GM19452 (cell line): ENCODE measurements at regions not wholly inside any gene's neighbourhood (a gene's known extent, or its start where the extent isn't known, plus 50 kb on each side); places are given as distances from the start of the nearest gene placed in this dataset.
"Not testable (repeated sequence)": the region's sequence is repeated elsewhere in the genome, so short reads cannot be mapped to it uniquely, and the experiment has no call there.

Experiments used
- ATAC-seq: cut with Tn5 transposase; IDR thresholded peaks from one replicate; pipeline ENCODE4 v1.9.1; 2021; ENCODE audit not compliant: unreplicated experiment

DNA sequence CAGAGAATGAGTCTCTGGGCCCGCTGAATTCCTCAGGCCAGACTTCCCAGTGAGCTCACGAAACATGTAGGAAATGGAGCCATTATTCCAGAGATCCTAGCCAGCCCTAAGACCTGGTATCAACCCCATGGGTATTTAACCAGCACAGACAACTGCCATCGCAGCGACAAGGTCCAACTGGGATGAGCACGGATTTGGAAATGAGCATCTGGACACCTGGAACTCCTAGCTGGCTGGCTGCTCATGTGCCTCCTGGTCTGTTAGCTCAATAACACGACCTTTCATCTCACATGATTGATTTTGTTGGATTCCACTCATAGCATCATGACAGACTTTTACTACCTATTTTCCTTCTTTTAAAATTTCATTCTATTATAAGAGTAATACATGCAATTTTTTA is 51.0 kb downstream of the POU3F3 start:
- ATAC-seq = no peak

GRCh38 chr2:104909317-104909716 is 55.4 kb downstream of the POU3F3 start:
- no peak for ATAC-seq

DNA sequence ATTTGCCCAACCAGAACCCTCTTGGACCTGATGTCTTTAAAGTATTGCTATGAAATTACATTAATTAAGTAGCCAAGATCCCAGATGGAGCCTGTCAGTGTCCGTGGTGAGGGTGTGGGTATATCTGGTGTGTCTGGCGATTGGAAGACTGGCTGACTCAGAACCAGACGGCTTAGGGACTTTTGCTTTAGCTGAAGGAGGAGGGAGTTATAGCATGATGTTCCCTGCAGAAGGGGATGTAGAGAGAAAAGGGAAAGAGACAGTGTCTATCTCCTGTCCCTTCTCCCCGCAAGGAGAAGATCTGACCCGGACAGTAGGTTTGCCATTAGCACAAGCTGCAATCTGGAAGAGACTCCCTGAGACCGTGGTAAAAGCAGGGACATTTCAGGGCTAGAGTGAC is 60.6 kb downstream of the POU3F3 start:
- no peak for ATAC-seq

DNA sequence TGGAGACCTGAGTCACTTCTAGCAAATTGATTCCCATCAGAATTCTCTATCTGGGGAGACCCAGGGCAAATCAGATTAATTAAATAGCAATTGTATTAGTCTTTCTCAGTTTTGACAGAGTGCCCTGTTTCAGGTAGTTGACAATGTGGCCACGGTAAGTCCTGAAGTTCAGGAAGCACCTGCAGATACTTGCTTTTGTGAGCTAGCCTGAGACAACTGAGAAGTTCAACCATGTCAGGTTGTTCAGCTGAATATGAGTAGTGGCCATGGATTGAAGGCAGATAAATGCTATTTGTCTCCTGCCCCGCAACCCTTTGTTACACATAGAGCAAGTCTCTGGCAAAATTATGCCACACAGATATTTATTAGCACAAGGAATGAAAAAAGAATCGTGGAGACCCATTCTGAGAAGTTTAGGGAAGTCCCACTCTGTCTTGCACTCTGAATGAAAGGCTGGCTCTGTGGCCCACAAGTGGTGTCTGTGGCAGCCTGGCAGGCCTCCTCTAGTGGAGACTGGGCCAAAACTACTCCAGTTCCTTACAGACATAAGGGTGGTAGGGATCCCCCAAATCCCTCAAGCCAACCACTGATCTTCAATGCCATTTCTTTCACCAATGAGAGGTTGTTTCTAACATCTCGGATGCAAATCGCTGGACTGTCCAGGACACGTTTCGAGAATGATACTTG is 61.3 kb downstream of the POU3F3 start:
- no peak for ATAC-seq

DNA sequence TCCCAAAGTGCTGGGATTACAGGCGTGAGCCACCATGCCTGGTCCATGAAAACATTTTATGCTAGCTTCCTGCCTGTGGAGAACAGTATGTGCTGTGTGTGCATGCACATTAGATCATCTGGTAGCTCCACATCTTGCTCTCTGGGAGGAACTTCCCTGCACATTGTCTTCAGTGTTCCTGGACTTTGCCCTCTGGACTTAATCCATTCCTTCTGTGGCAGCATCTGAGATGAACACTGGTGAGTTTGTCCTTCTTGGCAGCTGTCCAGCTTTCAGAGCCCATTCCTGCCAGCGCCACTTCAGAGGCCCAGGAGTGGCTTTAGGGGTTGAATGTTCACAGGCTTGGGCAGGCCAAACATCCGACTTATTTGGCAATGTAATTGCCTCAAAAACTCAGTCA is 65.2 kb downstream of the POU3F3 start:
- no peak for ATAC-seq

DNA sequence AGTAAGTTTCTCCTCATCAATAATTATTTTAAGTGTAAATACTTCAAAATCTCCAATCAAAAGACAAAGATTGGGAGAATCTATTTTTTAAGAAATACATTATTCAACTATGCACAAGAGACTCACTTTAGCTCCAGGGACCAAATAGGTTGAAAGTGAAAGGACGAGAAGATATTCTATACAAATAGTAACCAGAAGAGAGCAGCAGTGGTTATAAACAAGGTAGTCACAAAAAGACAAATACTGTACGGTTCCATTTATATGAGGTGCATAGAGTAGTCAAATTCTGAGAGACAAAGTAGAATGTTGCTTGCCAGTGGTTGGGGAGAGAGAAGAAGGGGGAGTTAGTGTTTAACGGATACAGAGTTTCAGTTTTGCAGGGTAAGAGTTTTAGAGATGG is 69.8 kb downstream of the POU3F3 start:
- peak; percentile 58 for ATAC-seq

- ATAC-seq = no peak
Observed at GRCh38 chr2:104929663-104930062, 75.7 kb downstream of the POU3F3 start.

DNA sequence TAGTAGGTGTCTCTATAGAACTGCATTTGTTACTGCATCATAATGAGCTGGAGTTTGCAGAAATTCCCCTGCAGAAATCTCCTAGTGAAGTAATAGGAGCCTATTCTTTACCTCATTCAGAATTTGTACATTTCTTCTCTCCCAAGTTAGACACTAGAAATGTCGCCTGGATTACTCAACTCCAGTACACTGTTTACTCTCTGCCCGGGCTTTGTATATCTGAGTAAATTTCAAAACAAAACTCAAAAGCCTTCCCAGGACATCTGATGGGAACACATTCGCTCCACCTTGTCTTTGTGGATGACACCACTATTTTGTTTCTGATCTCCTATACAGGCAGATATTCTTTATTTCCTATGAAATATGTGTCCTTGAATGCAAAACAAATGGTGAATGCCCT is 76.8 kb downstream of the POU3F3 start:
- no peak for ATAC-seq

DNA sequence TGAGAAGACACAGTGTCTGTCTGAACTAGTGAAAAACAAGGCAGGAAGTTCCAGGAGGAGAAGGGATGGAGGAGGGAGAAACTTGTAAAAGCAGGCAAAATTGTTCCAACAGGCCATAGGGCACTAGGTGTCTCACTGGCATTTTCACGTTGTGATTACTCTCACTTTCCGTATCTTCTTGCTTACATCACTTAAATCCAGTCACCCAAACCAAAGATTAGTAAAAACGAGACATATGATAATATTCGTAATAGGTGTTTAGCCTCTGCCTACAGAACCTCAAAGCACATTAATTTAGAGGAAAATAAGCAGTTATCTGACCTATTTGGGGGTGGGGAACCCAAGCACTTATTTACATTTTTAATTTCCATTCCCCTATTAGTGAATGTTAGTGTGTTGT is 78.3 kb downstream of the POU3F3 start:
- ATAC-seq = no peak

- no peak for ATAC-seq
Observed at GRCh38 chr2:104933151-104933917, 79.4 kb downstream of the POU3F3 start.

DNA sequence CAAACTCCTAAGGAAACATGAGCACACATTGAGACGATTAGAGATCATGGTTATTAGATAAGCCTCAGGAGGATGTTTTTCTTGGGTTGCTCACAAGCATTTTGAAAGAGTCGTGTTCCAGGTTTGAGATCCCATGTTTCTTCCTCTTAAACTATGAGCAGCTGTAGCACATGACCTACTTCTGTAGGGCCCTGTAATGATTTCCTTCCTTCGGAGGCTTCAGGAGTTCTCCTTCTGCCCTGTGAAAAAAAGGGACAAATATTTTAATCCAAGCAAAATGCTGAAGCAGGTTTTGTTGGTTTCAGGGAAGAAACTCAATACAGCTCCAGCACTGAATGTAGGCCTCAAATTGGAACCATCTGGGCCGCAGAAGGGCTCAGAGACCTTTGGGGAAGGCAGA is 82.6 kb downstream of the POU3F3 start:
- no peak for ATAC-seq

DNA sequence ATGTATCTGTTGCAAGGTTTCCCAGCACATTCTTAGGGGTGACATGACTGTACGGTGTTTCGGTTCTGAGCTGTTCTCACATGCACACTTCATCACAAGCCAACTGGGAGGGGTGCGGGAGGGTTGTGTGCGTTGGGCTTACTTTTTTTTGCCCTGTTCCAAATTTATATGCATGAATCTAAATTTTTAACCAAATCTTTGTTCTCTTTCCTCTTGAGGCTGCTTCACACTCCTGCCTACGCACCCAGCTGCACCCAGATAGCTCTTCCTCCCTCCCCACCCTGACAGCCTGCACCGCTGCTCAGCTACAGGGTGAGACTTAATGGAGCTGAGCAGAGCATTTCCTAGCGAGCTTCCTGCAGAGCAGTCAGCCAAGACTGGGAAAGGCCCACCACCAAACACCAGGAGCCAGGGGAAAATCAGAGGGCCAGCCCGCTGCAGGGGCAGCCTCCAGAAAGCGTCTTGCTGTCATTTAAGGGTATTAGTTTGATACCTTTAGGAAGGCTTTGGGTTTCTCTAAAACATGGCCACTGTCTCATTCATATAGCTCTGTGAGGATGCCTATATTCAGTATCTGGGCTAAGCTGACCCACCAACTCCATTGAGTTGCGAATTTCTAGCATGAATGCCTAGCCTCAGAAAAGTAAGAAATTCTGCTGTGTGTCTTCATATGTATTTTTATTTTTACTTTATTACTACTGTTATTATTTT is 84.5 kb downstream of the POU3F3 start:
- peak; percentile 92 for ATAC-seq

DNA sequence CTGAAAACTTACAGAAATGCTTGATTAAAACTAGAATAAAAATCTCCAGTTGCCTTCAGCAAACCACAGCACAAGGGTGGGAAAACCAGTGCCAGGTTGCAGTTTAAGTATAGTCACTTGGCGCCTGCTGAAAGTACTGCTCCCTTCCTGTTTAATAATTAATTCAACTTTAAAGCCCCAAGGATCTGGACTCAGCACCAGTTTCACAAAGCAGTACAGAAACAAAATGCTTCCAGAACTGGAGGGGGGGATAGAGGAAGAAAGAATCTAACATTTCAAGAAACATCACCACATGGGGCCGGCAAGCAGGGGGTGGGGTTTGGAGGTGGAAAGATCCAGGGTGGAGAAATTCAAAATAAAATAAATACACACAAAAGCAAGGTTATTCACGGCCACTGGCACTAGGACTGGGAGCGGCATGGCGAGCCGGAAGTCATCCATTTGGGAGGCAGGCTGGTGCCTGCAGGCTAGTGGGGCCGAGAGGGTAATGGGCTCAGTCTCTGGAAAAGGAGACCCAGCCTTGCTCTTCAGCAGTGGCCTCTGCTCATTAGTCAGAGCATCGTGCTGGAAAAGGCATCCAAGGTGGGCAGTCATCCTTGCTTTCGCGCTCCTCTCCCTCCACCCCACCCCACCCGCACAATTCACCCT is 85.8 kb downstream of the POU3F3 start:
- no peak for ATAC-seq

GRCh38 chr2:104944495-104944894 is 90.6 kb downstream of the POU3F3 start:
- no peak for ATAC-seq

DNA sequence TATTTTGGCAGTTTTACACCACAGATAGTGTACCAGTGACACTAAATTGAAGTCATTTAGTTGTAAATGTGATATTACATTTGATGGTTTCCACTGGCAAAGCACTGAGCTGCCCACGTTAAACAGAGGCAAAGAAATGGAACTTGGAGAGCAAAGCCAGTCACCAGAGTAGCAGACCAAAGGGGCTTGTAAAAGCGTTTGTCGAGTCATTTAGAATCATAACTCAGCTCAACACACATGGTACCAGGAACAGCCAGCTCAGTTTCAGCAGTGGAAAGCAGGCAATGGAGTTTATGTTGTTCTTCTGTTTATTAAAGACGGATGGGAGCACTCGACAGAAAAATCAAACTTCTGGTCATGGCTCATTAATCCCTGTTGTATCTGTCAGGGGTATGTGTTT is 91.2 kb downstream of the POU3F3 start:
- ATAC-seq = no peak

GRCh38 chr2:104945866-104946265 is 92.0 kb downstream of the POU3F3 start:
- no peak for ATAC-seq

GRCh38 chr2:104947456-104947855 is 90.4 kb upstream of the MRPS9 start:
- not testable (repeated sequence) for ATAC-seq

DNA sequence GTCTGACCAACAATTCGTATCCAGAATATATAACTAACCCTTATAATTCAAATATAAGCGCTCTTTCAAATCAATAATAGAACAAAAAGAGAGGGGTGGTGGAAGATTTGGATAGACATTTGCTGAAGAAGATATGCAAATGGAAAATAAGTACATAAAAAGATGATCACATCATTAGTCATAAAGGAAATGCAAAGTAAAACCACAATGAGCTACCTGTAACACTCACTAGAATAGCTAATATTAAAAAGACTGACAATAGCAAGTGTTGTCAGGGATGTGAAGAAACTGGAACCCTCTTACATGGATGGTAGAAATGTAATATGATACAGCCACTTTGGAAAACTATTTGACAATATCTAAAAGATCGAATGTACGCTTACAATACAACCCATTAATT is 84.9 kb upstream of the MRPS9 start:
- ATAC-seq = no peak

GRCh38 chr2:104965900-104966299 is 72.0 kb upstream of the MRPS9 start:
- no peak for ATAC-seq

- ATAC-seq = no peak
Observed at GRCh38 chr2:104969564-104969963, 68.3 kb upstream of the MRPS9 start.

- ATAC-seq = no peak
Observed at GRCh38 chr2:104975371-104975770, 62.5 kb upstream of the MRPS9 start.

DNA sequence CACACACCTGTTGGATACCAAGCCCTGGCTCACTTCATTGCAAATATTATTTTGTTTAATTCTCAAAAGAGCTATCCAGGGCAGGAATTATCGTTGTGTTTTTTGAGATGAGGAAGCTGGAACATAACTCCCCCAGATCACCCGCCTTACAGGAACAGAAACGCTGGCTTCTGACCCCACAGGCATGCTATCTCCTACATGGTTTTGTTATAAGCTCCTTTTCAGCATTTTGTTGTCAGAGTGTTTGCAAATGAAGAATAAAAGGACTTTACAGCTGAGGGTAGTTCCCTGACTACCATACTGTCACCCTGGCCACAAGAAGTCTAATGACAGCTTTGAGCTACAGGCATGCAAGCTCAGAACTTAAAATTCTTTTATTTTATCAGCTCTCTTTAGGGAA is 62.0 kb upstream of the MRPS9 start:
- ATAC-seq = no peak
